HG03039 (cell line): ENCODE measurements at regions not wholly inside any gene's neighbourhood (a gene's known extent, or its start where the extent isn't known, plus 50 kb on each side); places are given as distances from the start of the nearest gene placed in this dataset.

Experiments used
- ATAC-seq: cut with Tn5 transposase; IDR thresholded peaks from one replicate; pipeline ENCODE4 v1.9.1; 2021; ENCODE audit warnings: mild to moderate bottlenecking, moderate library complexity; ENCODE audit not compliant: unreplicated experiment

DNA sequence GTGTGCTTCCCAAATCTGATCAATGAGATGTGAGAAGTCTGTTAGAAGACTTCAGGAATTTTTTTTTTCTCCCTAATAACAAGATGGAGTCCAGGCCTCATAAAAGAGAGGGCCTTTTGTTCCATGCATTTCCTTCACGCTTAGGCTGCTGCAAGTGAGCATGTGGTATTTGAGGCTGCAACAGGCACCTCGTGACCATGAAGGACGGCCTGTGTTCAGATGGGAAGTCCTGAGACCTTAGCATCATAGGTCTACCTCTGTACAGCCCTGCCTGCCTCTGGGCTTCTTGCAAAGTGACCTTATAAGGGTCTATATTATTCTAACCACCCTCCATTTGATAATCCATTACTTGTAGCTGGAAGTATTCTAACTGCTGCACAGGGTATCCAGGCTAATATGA lies 86.6 kb downstream of the BOD1 start:
- ATAC-seq, result no peak

- no peak for ATAC-seq
These were observed 88.8 kb downstream of the BOD1 start for GRCh38 chr5:173527671-173528070.

DNA sequence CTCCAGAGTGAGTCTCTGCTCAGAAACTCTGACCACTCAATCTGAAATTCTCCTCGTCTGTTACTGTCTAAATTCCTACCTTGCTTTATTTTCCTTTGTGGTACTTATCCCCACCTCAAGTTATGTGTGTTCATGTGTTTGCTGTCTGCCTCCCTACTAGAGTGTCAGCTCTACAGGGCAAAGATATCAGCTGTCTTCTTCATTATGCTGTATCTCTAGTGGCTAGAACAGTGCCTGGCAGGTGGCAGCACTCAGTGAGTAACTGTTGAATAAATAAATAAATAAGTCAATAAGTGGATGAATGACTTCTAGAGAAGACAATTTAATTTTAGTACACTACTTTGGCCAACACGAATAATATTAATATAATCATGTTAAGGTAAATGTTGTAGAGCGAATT lies 92.3 kb downstream of the BOD1 start:
- ATAC-seq, result no peak

- ATAC-seq, result no peak
These were observed 93.1 kb downstream of the BOD1 start for GRCh38 chr5:173523388-173523787.

DNA sequence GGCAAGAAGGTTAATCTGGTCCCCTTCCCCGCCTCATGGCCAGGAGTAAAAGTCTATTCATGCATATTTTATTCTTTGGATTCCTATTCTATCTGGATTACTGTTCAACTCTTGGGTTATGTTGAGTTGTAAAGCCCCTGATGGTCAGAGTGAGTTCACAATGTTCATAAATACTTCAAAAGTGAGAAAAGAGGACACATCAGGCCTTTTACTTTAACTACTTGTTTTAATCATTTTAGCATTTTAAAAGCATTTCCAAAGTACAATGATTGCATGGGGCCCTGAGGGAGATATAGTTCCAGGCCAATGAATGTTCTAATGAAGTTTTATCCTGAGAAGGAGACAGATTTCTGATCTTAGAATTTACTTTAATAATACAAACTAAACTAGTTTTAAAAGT lies 93.9 kb downstream of the BOD1 start:
- no peak for ATAC-seq

DNA sequence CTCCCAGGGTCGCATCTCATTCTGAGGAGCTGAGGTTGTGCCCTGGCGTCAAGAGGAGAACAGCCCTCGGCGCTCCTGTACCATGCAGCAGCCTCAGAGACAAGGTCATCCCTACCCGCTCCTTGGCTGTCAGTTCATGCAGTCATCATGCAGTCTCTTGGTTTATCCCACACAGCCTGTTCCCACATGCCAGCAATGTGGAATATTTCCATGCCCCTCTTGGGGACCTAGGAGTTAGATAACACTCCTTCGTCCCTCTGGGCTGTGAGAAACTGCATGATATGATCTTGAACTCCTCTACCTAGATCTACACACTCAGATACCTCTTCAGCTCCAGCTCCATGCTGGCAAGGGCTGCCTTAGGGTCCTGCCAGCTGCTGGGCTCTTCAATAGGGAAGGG lies 97.6 kb downstream of the BOD1 start:
- no peak for ATAC-seq

- ATAC-seq, result no peak
These were observed 98.8 kb downstream of the BOD1 start for GRCh38 chr5:173517648-173518047.

GRCh38 chr5:173515526-173515925 lies 100.9 kb downstream of the BOD1 start:
- no peak for ATAC-seq

- ATAC-seq, result no peak
These were observed 101.8 kb downstream of the BOD1 start for GRCh38 chr5:173514661-173515060.

- ATAC-seq, result no peak
These were observed 102.9 kb downstream of the BOD1 start for GRCh38 chr5:173513521-173513991.

DNA sequence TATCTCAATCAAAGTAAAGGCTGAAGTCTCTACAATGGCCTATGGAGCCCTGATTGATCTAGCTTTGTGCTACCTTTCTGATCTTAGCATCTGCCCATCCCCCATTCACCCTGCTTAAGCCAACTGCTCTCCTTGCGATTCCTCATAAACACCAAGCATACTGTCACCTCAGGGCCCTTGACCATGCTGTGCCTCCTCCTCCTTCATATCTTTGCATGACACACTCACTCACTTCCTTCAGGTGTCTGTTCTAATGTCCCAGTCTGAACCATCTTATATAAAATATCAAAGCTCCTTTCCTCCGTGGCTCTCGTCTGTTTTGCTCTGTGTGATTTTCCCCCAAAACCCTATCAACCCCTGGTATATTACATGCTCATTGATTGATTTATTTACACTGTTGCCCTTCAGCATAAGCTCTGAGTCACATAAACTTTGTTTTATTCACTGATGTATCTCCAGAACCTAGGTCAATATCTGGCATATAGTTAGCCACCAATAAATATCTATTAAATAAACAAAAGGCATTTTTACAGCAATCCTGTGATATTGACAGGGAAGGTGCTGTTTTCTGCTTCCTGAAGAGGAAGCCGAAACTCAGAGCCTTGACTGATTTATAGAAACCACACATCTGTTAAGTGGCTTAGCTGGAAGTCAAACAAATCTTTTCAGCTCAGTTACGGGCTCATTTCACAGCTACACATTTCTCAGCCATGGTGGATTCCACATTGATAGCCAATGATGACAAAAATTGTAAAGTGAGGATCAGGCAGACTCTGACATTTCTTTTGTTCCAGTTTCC lies 103.6 kb downstream of the BOD1 start:
- ATAC-seq, result no peak

DNA sequence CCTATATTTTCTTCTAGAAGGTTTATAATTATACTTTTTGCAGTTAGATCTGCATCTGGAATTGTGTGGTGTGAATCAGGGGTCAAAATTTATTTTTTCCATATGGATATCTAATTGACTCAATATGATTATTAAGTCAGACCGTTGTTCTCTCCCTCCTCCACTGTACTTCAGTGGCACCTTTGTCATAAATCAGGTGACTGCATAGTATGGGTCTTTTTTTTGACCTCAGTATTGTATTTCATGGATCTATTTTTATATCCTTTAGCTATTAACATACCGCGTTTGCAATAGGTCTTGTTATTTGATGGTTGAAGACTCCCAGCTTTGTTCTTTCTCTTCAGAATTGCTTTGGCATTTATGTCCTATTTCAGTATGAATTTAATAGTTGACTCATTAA lies 107.4 kb downstream of the BOD1 start:
- no peak for ATAC-seq

- ATAC-seq, result no peak
These were observed 109.3 kb downstream of the BOD1 start for GRCh38 chr5:173507171-173507570.

DNA sequence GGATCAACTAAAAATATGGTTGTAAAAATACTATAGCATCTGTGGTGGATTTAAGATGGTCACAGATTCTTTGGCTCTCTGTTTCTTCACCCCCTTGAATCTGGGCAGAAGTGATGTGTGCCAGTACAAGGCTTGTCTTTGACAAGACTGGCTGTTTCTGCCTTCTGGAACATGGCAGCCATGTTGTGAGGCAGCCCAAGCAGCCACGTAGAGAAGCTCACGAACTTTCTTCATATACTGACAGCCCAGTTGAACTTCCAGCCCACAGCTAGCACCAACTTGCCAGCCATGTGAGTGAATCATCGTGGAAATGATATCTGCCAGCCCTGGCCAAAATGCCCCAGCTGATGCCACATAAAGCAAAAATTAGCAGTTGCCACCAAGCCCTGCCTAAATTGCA lies 110.8 kb downstream of the BOD1 start:
- ATAC-seq, result no peak

DNA sequence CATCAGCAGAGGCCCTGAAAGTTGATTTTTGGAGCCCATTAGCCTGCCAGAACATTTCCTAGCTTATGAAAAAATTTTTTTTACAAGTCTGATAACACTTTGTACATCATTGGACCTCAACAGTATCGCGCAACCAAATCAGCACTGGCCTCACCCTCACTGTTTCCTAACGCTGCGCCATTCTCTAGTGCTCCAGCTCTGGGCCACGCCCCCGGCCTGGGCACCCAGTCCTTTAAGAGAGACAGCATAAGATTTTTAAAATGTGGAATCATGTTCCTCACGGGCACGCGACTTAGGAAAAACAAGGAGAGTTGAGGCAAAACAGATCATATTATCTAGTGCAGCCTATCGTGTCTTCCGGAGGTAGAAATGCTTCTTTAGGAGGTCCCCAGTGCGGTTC lies 114.5 kb downstream of the BOD1 start:
- ATAC-seq, result no peak

DNA sequence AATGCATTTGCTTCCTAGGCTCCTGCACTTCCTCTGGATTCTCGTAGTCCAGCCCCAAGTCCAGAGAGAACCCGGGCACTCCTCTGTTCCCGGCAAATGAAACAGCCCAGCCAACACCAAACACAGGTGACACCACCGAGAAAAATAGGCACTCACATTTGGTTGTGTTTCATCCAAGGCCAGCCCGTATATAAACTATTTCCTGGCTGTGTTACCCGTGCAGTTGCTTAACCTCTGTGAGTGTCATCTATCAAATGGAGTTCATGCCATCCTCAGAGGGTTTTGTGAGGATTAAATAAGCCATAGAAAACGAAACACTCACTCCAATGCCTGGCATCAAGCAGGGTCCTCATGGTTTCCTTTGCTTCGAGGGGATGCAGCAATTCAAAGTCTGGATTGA lies 115.2 kb downstream of the BOD1 start:
- no peak for ATAC-seq

DNA sequence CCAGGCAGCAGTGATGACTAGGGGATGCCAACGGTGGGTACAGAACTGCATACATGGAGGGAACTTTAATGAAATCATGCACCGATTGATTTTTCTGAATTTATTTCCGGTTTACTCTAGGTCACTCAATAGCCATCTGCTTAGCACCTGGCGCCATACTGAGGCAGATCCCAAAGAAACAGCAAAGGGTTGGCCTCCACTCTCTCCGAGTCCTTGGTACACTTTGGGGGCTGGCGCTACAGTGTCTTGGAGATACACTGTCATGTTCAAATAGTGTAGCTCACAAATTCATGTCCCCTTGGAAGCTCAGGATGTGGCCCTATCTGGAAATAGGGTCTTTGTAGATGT lies 116.3 kb downstream of the BOD1 start:
- no peak for ATAC-seq

- no peak for ATAC-seq
These were observed 116.8 kb downstream of the BOD1 start for GRCh38 chr5:173499471-173500212.

DNA sequence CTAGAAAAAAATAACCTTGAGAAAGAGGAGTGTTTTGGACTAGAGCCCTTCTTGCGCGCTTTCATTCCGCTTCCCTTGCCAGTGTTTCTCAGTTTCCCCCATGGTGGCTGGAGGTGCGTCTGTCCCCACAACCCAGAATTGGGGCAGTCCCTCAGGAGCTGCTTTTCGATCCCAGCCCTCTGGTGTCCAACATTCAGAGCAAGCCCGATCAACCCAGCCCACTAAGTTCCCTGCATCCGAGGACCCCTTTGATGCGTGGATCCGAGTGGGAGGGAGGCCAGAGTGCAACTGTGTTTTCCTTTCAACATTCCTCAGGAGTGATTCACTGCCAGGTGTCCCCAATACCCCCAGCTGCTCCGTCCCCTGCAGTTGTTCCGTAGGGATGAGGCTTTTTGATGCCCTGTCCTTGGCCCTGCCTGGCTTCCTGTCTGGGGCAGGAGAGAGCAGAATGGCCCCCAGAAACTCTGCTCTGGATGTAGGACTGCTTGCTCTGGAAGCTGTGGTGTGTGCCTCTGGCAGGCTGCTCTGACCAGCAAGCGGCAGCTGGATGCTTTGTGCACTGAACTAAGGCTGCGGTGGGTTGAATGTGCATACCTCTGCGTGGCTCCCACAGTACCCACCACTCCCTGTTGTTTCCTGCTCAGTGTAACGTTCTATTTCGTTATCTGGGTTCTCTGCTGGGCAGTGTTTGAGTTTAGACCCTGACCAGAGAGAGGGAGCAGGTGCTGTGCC lies 117.5 kb downstream of the BOD1 start:
- no peak for ATAC-seq

DNA sequence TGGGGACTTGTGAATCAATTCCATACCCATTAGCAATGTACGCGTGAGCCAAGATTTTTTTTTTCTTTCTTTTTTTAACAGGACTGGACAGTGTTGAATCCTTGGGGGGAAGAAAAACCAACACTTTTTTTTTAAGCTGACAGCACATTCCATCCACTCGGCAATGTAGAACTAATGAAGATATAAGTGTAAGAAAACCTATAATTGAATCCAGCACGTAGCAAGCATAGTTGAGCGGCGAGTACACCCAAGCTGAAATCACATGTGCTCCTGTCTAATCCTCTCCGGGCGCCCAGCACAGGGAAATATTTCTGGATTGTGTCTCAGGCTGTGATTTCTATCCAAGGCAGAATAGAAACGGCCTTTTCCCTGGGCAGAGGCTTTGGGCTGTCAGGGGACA lies 118.2 kb downstream of the BOD1 start:
- ATAC-seq, result no peak

- no peak for ATAC-seq
These were observed 118.8 kb downstream of the BOD1 start for GRCh38 chr5:173497685-173498084.

DNA sequence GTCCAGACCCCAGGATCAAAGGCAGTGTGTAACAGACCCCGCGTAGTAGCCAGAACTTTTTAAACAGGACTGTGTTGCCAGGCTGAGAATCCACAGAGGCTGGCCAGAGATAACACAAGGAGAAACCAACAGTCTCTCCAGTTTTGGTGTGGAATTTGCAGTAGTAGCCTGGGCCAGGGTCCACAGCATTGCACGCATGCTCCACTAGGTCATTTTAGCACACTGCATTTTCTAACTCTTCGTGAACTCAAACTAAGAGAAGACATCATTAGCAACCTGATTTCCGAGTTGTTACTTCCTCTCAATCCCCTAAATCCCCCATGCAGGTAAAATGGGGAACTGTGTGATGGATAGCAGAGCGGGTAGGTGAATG lies 119.6 kb downstream of the BOD1 start:
- no peak for ATAC-seq
